Keratinocyte (primary cell): ENCODE measurements at regions not wholly inside any gene's neighbourhood (a gene's known extent, or its start where the extent isn't known, plus 50 kb on each side); places are given as distances from the start of the nearest gene placed in this dataset.

Experiments used
- DNase-seq: peaks from one replicate; pipeline ENCODE4 v3.0.0-alpha.2; 2011; ENCODE audit warnings: low read depth, missing footprints, low spot score
- FAIRE-seq: peaks from 2 replicates; lab custom pipeline; 2011; peaks lifted over from hg19 to GRCh38; lab: Jason Lieb, UNC
- H2AFZ ChIP-seq: 2 replicates; pipeline ENCODE4 v1.6.0; 2012; ENCODE audit warnings: low read length, control low read depth, inconsistent platforms; ENCODE audit not compliant: control insufficient read depth
- H3K27ac ChIP-seq: 2 replicates; pipeline ENCODE4 v1.5.1; 2011; ENCODE audit warnings: low read length; ENCODE audit not compliant: control insufficient read depth, insufficient read depth
- H3K27me3 ChIP-seq: 3 replicates; pipeline ENCODE4 v1.6.0; 2011; ENCODE audit warnings: low read length; ENCODE audit not compliant: control insufficient read depth, insufficient read depth; ENCODE audit errors: extremely low read depth
- H3K36me3 ChIP-seq, 2 experiments: 2 replicates in 1 of 2; 3 replicates in 1 of 2; pipeline ENCODE4 v1.5.1; 2011; ENCODE audit warnings: low read length in 2 of 2, mild to moderate bottlenecking in 1 of 2; ENCODE audit not compliant: control insufficient read depth in 2 of 2, insufficient read depth in 2 of 2; ENCODE audit errors: extremely low read depth in 1 of 2
- H3K4me1 ChIP-seq: 3 replicates; pipeline ENCODE4 v1.5.1; 2011; ENCODE audit warnings: low read length; ENCODE audit not compliant: control insufficient read depth, insufficient read depth; ENCODE audit errors: extremely low read depth
- H3K4me2 ChIP-seq: 3 replicates; pipeline ENCODE4 v1.6.0; 2011; ENCODE audit warnings: low read depth, low read length; ENCODE audit not compliant: control insufficient read depth, insufficient read depth; ENCODE audit errors: extremely low read depth
- H3K4me3 ChIP-seq, 3 experiments: fragments of 200-600 bp in 1 of 3; sonication (generic) in 1 of 3; 2 replicates in 2 of 3; 3 replicates in 1 of 3; pipeline ENCODE4 v1.5.1; 2011 to 2016; ENCODE audit warnings: low read length in 3 of 3, mild to moderate bottlenecking in 3 of 3, control low read depth in 2 of 3, inconsistent platforms in 1 of 3, low read depth in 1 of 3, mixed read lengths in 1 of 3, mixed run types in 1 of 3, moderate library complexity in 1 of 3; ENCODE audit not compliant: control insufficient read depth in 2 of 3, insufficient read depth in 2 of 3; ENCODE audit errors: extremely low read depth in 1 of 3
- H3K79me2 ChIP-seq: 2 replicates; pipeline ENCODE4 v1.6.0; 2012; ENCODE audit warnings: low read length; ENCODE audit not compliant: control insufficient read depth, insufficient read depth
- H3K9ac ChIP-seq: 3 replicates; pipeline ENCODE4 v1.6.0; 2011; ENCODE audit warnings: low read length; ENCODE audit not compliant: control insufficient read depth, insufficient read depth; ENCODE audit errors: extremely low read depth
- H3K9me1 ChIP-seq: 3 replicates; pipeline ENCODE4 v1.6.0; 2011; ENCODE audit warnings: low read length; ENCODE audit not compliant: control insufficient read depth, insufficient read depth; ENCODE audit errors: extremely low read depth
- H3K9me3 ChIP-seq: 2 replicates; pipeline ENCODE4 v1.5.1; 2012; ENCODE audit warnings: low read depth, low read length; ENCODE audit not compliant: control insufficient read depth
- H4K20me1 ChIP-seq: 3 replicates; pipeline ENCODE4 v1.6.0; 2011; ENCODE audit warnings: low read length; ENCODE audit not compliant: control insufficient read depth, insufficient read depth; ENCODE audit errors: extremely low read depth
- EZH2 ChIP-seq: IDR thresholded peaks from one replicate; pipeline ENCODE4 v1.6.1; 2012; ENCODE audit warnings: inconsistent platforms, mild to moderate bottlenecking, low read length, moderate library complexity
- dilution Hi-C: fragments of 300-500 bp; cut with MboI; formaldehyde crosslinking; loops from one replicate; pipeline ENCODE4 v1.7.0; 2020; ENCODE audit warnings: low sequenced_read_pairs; ENCODE audit not compliant: extremely low pct_ligation_motif_present
- TF ChIP-seq, protein P1 (sequence below), 3 experiments: IDR thresholded peaks in 1 of 3; conservative IDR thresholded peaks in 1 of 3; optimal IDR thresholded peaks in 1 of 3; 2 replicates in 2 of 3; 3 replicates in 1 of 3; pipeline versions ENCODE3 to v1.5.1; 2011; ENCODE audit warnings: low read length in 3 of 3, mild to moderate bottlenecking in 3 of 3, moderate library complexity in 2 of 3, control low read depth in 1 of 3, inconsistent platforms in 1 of 3; ENCODE audit not compliant: insufficient read depth in 2 of 3; ENCODE audit errors: extremely low read depth in 1 of 3

DNA sequence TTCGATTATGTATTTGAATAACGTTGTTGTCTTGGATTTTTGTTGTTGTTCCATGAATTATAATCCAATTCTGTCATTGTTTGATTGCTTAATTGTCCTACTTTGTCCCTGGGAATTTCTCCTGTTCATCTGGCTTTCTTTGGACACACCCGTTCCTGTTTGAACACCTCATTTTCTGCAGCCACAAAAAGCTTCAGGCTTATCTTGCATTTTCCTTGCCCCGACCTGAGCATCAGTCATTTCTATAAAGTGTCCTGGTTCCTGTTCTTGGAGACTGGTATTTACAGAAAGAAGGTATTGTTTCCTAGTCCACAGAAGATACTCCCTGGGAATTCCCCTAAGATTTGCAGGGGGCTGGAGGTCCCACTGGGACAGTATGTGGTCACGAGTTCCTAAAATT is 731.8 kb upstream of the ARGLU1 start:
- H3K79me2 ChIP-seq, result no peaks in the 10 kb centered on the region
- H3K4me2 ChIP-seq, result no peak overlapping the region
- H3K27me3 ChIP-seq, result no peaks in the 10 kb centered on the region
- H4K20me1 ChIP-seq, result no peaks in the 10 kb centered on the region
- no peak overlapping the region for H2AFZ ChIP-seq
- H3K27ac ChIP-seq, result no peak overlapping the region
- no peaks in the 10 kb centered on the region for H3K9me1 ChIP-seq
- no peak overlapping the region for H3K9ac ChIP-seq
- DNase-seq (no peak), FAIRE-seq (no peak)
- TF ChIP-seq, protein P1, sequence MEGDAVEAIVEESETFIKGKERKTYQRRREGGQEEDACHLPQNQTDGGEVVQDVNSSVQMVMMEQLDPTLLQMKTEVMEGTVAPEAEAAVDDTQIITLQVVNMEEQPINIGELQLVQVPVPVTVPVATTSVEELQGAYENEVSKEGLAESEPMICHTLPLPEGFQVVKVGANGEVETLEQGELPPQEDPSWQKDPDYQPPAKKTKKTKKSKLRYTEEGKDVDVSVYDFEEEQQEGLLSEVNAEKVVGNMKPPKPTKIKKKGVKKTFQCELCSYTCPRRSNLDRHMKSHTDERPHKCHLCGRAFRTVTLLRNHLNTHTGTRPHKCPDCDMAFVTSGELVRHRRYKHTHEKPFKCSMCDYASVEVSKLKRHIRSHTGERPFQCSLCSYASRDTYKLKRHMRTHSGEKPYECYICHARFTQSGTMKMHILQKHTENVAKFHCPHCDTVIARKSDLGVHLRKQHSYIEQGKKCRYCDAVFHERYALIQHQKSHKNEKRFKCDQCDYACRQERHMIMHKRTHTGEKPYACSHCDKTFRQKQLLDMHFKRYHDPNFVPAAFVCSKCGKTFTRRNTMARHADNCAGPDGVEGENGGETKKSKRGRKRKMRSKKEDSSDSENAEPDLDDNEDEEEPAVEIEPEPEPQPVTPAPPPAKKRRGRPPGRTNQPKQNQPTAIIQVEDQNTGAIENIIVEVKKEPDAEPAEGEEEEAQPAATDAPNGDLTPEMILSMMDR (optimal IDR thresholded peaks at IDR 0.05 in 1 of 3, IDR thresholded peaks at IDR 0.05 in 1 of 3, conservative IDR thresholded peaks at IDR 0.05 in 1 of 3; ENCODE audit: extremely low read depth in 1 of 3, insufficient read depth in 2 of 3, low read length in 3 of 3), result no peak
- TF ChIP-seq EZH2, result no peak
- H3K4me1 ChIP-seq, result no peaks in the 10 kb centered on the region
- H3K4me3 ChIP-seq, result no peak overlapping the region
- H3K9me3 ChIP-seq, result no peaks in the 10 kb centered on the region
- H3K36me3 ChIP-seq, result no peaks in the 10 kb centered on the region
- dilution Hi-C loops, result no loop called here

DNA sequence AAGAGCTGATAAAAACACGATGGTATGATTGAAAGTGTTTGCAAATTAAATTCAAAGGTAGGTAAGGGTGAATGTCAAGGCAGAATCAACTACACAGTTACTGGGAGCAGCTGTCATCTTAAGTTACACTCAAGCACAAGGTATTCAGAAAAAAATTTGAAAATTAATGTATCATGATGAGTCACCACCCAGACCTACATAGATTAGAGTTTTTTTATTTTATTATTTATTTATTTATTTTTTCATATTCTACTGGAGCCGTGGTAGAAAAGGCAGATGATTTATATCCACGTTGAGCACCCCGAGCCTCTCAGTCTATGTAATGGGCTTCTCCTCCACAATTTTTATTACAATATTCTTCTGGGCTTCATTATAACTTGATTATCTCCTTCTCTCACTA is 728.9 kb upstream of the ARGLU1 start:
- Histone ChIP-seq H3K27ac (no peak overlapping the region), H3K9me1 (no peaks in the 10 kb centered on the region), H3K9me3 (no peaks in the 10 kb centered on the region), H4K20me1 (no peaks in the 10 kb centered on the region), H3K79me2 (no peaks in the 10 kb centered on the region), H3K4me3 (no peak overlapping the region), H3K27me3 (no peaks in the 10 kb centered on the region), H3K9ac (no peak overlapping the region), H3K4me2 (no peak overlapping the region), H3K36me3 (no peaks in the 10 kb centered on the region), H3K4me1 (no peaks in the 10 kb centered on the region), H2AFZ (no peak overlapping the region)
- dilution Hi-C loops, result no loop called here
- no peak for FAIRE-seq
- DNase-seq, result no peak
- no peak for TF ChIP-seq EZH2
- TF ChIP-seq, protein P1 (optimal IDR thresholded peaks at IDR 0.05 in 1 of 3, IDR thresholded peaks at IDR 0.05 in 1 of 3, conservative IDR thresholded peaks at IDR 0.05 in 1 of 3; ENCODE audit: extremely low read depth in 1 of 3, insufficient read depth in 2 of 3, low read length in 3 of 3), result no peak
